ENCODE measurements at regions not wholly inside any gene's neighbourhood (a gene's known extent, or its start where the extent isn't known, plus 50 kb on each side); places are given as distances from the start of the nearest gene placed in this dataset.

DNA sequence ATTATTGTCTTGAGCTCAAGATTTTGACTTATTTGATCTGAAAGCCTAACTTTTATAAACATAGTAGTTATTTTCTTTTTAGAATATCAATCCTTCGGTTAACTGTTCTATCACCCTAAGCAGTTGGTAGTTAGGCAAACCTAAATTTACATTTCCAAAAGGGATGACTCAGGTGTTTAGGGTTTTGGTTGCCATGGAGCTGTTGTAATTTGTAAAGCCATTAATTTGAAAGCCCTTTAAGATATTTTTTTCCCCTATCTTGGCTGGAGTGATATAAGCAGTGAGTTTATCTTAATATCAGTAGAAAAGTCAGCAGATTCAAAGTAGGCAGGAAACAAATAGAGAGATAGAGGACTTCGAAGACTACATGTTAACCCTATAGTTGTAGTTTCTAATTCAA is 1472.6 kb upstream of the CELF2 start:
- dilution Hi-C loops (cut with HindIII; ENCODE audit: low sequenced_read_pairs, unreplicated experiment): no loop called here
- CTCF ChIA-PET: no interaction called here
- WGBS, 2 experiments (ENCODE audit: extremely low coverage in 2 of 2, insufficient read length in 1 of 2): no CpG with 5 or more reads among the region's 2 CpGs

More for the DNA sequence above, 1472.6 kb upstream of the CELF2 start:
- Histone ChIP-seq H2AFZ (replicated peaks; ENCODE audit: low read length, poor library complexity) (no peak overlapping the region), H4K91ac (ENCODE audit: insufficient read depth, low read depth, low read length) (no peak overlapping the region), H4K20me1 (ENCODE audit: insufficient read depth, low read length) (no peaks in the 10 kb centered on the region), H2BK5ac (ENCODE audit: low read depth, low read length, poor library complexity, severe bottlenecking) (no peak overlapping the region), H2BK20ac (ENCODE audit: low read depth, low read length) (no peak overlapping the region), H3K9me1 (ENCODE audit: insufficient read depth, low read length) (no peaks in the 10 kb centered on the region), H3K36me3 (ENCODE audit: control insufficient read depth, insufficient read depth, low read length) (no peaks in the 10 kb centered on the region), H3K27ac (ENCODE audit: insufficient read depth, low read length) (no peak overlapping the region), H3K27me3 (ENCODE audit: control insufficient read depth, insufficient read depth, low read length) (no peaks in the 10 kb centered on the region), H2BK120ac (ENCODE audit: low read depth, low read length) (no peak overlapping the region), H2AK9ac (replicated peaks; ENCODE audit: low read depth, low read length, poor library complexity) (no peak overlapping the region), H3K4me1 (ENCODE audit: control insufficient read depth, insufficient read depth, low read length) (no peaks in the 10 kb centered on the region; the same call in 1 of the 2 replicates), H3K79me1 (ENCODE audit: low read depth in 1 of 2, low read length in 2 of 2) (no peaks in the 10 kb centered on the region), H4K8ac (ENCODE audit: low read depth in 2 of 2, low read length in 2 of 2) (no peak overlapping the region), H2BK15ac (ENCODE audit: low read depth, low read length) (no peak overlapping the region), H3K9ac (ENCODE audit: low read depth, low read length) (no peak overlapping the region), H3K4me3 (ENCODE audit: insufficient read depth, low read depth, low read length) (no peak overlapping the region), H3K9me3 (ENCODE audit: control insufficient read depth, insufficient read depth, low read length) (no peaks in the 10 kb centered on the region; the same call in 1 of the 2 replicates), H4K5ac (ENCODE audit: low read depth, low read length) (no peak overlapping the region), H3K23ac (ENCODE audit: low read depth, low read length) (no peak overlapping the region), H3K14ac (replicated peaks; ENCODE audit: low read depth, low read length) (no peak overlapping the region), H3K4ac (ENCODE audit: low read depth, low read length) (no peak overlapping the region), H3K56ac (ENCODE audit: extremely low read depth, insufficient read depth, low read length) (no peak overlapping the region), H3K18ac (ENCODE audit: low read depth, low read length) (no peak overlapping the region), H3K4me2 (ENCODE audit: low read depth, low read length) (no peak overlapping the region), H2AK5ac (ENCODE audit: low read depth, low read length) (no peak overlapping the region)
- no peak for DNase-seq
- ATAC-seq (ENCODE audit: low read depth): no peak
- in situ Hi-C loops (cut with MboI; ENCODE audit: low sequenced_read_pairs): no loop called here
- TF ChIP-seq POLR2A (IDR thresholded peaks at IDR 0.05; ENCODE audit: low read depth, low read length) (no peak), RFX5 (IDR thresholded peaks at IDR 0.05; ENCODE audit: low read depth, low read length) (no peak), MAFK (IDR thresholded peaks at IDR 0.05; ENCODE audit: low read depth, low read length) (no peak), SMC3 (IDR thresholded peaks at IDR 0.05; ENCODE audit: low read depth, low read length) (no peak), RCOR1 (IDR thresholded peaks at IDR 0.05; ENCODE audit: insufficient replicate concordance, low read length) (no peak), CHD1 (IDR thresholded peaks at IDR 0.05; ENCODE audit: low read depth, low read length) (no peak), BHLHE40 (IDR thresholded peaks at IDR 0.05; ENCODE audit: low read depth, low read length) (no peak), MAZ (IDR thresholded peaks at IDR 0.05; ENCODE audit: borderline replicate concordance, low read depth, low read length) (no peak), CEBPB (IDR thresholded peaks at IDR 0.05; ENCODE audit: low read depth, low read length) (no peak), NFE2L2 (IDR thresholded peaks at IDR 0.05; ENCODE audit: low read depth, low read length) (no peak), ELK1 (IDR thresholded peaks at IDR 0.05; ENCODE audit: borderline replicate concordance, low read depth, low read length) (no peak), FOS (IDR thresholded peaks at IDR 0.05; ENCODE audit: low read depth, low read length) (no peak), RAD21 (IDR thresholded peaks at IDR 0.05; ENCODE audit: low read length) (no peak)
- TF ChIP-seq, protein P1, sequence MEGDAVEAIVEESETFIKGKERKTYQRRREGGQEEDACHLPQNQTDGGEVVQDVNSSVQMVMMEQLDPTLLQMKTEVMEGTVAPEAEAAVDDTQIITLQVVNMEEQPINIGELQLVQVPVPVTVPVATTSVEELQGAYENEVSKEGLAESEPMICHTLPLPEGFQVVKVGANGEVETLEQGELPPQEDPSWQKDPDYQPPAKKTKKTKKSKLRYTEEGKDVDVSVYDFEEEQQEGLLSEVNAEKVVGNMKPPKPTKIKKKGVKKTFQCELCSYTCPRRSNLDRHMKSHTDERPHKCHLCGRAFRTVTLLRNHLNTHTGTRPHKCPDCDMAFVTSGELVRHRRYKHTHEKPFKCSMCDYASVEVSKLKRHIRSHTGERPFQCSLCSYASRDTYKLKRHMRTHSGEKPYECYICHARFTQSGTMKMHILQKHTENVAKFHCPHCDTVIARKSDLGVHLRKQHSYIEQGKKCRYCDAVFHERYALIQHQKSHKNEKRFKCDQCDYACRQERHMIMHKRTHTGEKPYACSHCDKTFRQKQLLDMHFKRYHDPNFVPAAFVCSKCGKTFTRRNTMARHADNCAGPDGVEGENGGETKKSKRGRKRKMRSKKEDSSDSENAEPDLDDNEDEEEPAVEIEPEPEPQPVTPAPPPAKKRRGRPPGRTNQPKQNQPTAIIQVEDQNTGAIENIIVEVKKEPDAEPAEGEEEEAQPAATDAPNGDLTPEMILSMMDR (conservative IDR thresholded peaks at IDR 0.05; ENCODE audit: low read depth, low read length): no peak
- TF ChIP-seq, protein P2, sequence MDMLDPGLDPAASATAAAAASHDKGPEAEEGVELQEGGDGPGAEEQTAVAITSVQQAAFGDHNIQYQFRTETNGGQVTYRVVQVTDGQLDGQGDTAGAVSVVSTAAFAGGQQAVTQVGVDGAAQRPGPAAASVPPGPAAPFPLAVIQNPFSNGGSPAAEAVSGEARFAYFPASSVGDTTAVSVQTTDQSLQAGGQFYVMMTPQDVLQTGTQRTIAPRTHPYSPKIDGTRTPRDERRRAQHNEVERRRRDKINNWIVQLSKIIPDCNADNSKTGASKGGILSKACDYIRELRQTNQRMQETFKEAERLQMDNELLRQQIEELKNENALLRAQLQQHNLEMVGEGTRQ (IDR thresholded peaks at IDR 0.05; ENCODE audit: low read depth, low read length): no peak
- POLR2A ChIA-PET (ENCODE audit: unreplicated experiment): no interaction called here
- intact Hi-C loops (cut with micrococcal nuclease): loop anchor here (10.0 kb wide), 1 partner anchor 180 kb away; no protein-coding TSS in a partner anchor
- no TSS peak for BruUV-seq (replicated peaks)

Measured in IMR-90 (cell line).